ENCODE measurements at regions not wholly inside any gene's neighbourhood (a gene's known extent, or its start where the extent isn't known, plus 50 kb on each side); places are given as distances from the start of the nearest gene placed in this dataset.

GRCh38 chr12:108390495-108391203 is 51.5 kb upstream of the CMKLR1 start (continued):
- no peak for TF ChIP-seq PBX3 (IDR thresholded peaks at IDR 0.05)
- TF ChIP-seq EZH2phosphoT487 (IDR thresholded peaks at IDR 0.05; ENCODE audit: borderline replicate concordance, low read depth), result no peak
- no peak for TF ChIP-seq GATA2 (CRISPR knock-in tag; IDR thresholded peaks at IDR 0.05)
- no peak for TF ChIP-seq RAD21 (IDR thresholded peaks at IDR 0.05; ENCODE audit: low read length)
- TF ChIP-seq TAF1 (IDR thresholded peaks at IDR 0.05; ENCODE audit: borderline replicate concordance, low read depth, low read length), result no peak
- TF ChIP-seq ZBTB33 (IDR thresholded peaks at IDR 0.05; ENCODE audit: borderline replicate concordance, low read depth), result no peak

- H3K4me1 ChIP-seq (ENCODE audit: control insufficient read depth in 1 of 2, insufficient read depth in 2 of 2, low read depth in 1 of 2, low read length in 1 of 2), result peaks cover 0 to 64% of the 10 kb centered on the region in 2 experiments; a peak in 2 of 4 replicates
- no peak for DNase-seq
- POLR2A ChIA-PET, result no interaction called here
- H3K4me3 ChIP-seq (ENCODE audit: low read depth in 2 of 2, low read length in 1 of 2), result no peak overlapping the region
- H3K9me3 ChIP-seq, result no peaks in the 10 kb centered on the region
- no peaks in the 10 kb centered on the region for H3K79me2 ChIP-seq (ENCODE audit: insufficient read depth)
- H3K4me2 ChIP-seq, result no peak overlapping the region
- CTCF ChIA-PET, result interaction anchor here (1.5 kb wide), 1 partner anchor 68 kb away, joined by 7 read pairs; no protein-coding TSS in a partner anchor
- H3K27me3 ChIP-seq (ENCODE audit: insufficient read depth), result no peaks in the 10 kb centered on the region
- H3K9me2 ChIP-seq, result no peaks in the 10 kb centered on the region
- peak overlapping the region in 1 of 2 experiments; percentile 98; a peak in 1 of 4 replicates for H3K27ac ChIP-seq (ENCODE audit: low read depth in 2 of 2, low read length in 1 of 2)
- no peaks in the 10 kb centered on the region for H4K20me1 ChIP-seq (ENCODE audit: insufficient read depth)
- WGBS (ENCODE audit: low lambda C conversion rate), result 23% methylated on average over 1 of the region's 1 CpG
- H3F3A ChIP-seq (replicated peaks; ENCODE audit: insufficient read depth), result no peaks in the 10 kb centered on the region
- no peak overlapping the region for H3K9ac ChIP-seq
- H3K36me3 ChIP-seq (replicated peaks in 1 of 2; ENCODE audit: control insufficient read depth in 1 of 2, insufficient read depth in 2 of 2, low read length in 1 of 2), result no peaks in the 10 kb centered on the region
- TF ChIP-seq PBX3 (IDR thresholded peaks at IDR 0.05) (no peak), NRF1 (IDR thresholded peaks at IDR 0.05; ENCODE audit: low read depth, low read length) (no peak)
- H2AFZ ChIP-seq (ENCODE audit: low read depth), result no peak overlapping the region
Observed at GRCh38 chr12:108389544-108389943, 50.4 kb upstream of the CMKLR1 start.

Data from SK-N-SH (cell line).